GM18861 (cell line): ENCODE measurements at regions not wholly inside any gene's neighbourhood (a gene's known extent, or its start where the extent isn't known, plus 50 kb on each side); places are given as distances from the start of the nearest gene placed in this dataset.
A peak's percentile ranks its signal among the peaks of the same experiment; 100 is the strongest.

ENCODE experiments used
- ATAC-seq: cut with Tn5 transposase; IDR thresholded peaks from one replicate; pipeline ENCODE4 v1.9.1; 2021; ENCODE audit not compliant: unreplicated experiment

- no peak for ATAC-seq
Measured at GRCh38 chr12:41936333-41936732, 208.3 kb downstream of the GXYLT1 start.

GRCh38 chr12:41935911-41936310 lies 208.8 kb downstream of the GXYLT1 start:
- no peak for ATAC-seq

DNA sequence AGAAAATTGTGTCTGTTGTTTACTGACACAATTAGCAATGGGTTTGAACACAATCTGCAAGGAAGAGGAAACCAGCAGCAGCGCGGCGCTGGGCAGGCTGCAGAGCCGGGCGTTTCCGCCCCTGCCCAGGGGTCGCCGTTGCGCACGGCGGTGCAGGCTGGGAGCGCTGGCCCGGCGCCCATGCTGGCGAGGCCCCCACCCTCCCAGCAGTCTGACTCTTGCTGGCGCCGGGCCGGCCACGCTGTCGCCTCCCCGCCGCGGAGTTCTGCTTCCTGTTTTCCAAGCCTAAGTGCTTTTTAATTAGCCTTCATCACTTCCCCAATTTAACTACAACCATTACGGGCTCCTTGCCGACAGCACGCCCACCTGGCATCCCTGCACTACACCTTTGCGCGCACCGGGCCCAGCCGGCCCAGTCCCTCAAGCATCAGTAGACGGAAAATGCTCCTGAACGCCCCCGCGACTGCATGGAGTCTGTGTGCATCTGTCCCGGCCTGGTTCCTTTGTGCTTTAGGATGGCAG lies 212.1 kb downstream of the GXYLT1 start:
- ATAC-seq: peak; percentile 37

DNA sequence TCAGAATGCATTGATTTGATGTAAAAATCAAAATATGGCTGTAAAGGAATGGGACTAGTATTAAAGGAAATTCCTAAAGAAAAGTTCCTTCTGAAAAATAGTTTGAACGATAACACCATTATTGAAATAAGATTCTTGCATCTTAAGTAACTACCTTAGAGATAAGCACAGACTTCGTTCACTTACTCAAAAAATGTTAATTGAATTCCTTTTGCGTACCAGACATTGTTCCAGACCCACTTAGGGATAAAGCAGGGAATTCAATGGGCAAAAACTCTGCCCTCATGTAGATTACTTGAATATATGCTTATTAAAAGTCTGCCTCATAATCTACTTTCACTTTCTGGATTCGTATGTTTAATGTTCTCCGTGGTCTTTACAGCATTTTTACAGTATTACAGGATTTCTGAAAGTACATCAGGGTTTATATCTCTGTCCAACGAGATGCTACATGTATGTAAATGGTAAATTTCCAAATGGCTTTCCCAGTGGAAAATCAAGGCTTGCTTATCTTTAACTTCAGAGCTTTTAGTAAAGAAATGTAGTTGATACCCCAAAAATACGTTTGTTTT lies 213.7 kb downstream of the GXYLT1 start:
- ATAC-seq: no peak

- no peak for ATAC-seq
Measured at GRCh38 chr12:41924111-41924510, 220.6 kb downstream of the GXYLT1 start.

DNA sequence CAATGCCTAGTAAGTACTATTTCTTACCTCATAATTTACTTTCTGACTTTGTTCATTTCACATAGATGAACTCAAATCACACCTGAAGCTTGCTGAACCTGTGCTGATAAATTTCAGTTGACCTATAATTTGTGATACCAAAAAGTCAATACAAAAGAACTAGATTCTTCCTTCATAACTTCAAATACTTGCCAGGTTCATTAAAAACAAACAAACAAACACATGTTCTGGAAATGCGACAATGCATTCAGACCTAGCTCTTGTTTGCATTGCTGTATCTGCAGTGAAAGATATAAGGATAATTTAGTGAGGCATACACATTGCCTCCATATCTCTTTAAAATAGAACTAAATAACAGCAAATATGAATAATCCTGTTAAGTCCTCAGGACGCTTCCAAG lies 221.3 kb downstream of the GXYLT1 start:
- no peak for ATAC-seq

DNA sequence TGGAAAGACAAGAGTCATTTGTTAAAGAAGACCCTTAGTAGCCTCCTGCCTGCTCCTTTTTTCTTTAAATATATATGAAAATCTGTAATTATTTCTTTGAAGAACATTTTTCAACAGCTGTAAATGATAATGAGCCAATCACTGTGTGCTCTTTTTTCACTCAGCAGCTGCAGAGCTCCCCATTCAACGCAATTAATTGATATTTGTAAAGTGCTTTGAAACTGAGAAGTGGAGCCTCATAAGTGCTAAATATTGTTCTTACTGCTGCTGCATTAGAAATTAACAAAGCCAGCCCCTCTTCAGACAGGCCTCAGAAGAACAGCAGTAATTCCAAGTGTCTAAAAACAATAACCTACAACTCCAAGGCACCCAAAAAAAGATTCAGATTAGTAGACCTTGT lies 224.3 kb downstream of the GXYLT1 start:
- no peak for ATAC-seq

DNA sequence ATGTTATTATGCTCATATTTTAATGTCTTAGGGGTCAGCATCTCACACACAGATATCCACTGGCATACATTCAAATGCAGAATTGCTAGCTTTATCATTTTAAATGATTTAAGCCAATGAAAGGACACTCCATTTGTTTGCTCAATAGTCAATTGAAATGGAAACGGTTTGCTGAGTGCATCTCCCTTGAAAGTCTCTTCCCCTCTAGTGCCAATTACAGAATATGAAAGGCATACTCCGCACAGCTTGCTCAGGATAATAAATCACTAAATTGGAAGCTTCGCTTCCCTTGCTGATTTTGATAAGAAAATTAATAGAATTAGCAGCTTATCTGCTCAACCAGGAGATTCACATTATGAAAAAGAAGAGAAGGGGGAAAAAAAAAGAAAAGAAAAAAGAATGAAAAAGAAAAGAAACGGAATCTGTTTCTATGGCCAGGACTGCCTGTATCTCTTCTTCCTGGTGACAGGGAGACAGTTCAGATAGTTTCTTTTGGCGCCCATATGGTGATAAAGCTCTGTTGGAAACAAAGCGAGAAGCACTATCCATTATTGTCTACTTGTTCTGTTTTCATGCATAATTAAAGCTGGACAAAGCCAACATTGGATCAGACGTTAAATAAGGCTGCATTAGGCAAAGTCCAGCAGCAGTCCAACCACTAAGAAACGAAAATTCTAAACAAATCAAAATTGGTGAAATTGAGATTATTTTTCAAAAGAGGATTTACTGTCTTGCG lies 225.0 kb downstream of the GXYLT1 start:
- ATAC-seq: no peak

- ATAC-seq: no peak
Measured at GRCh38 chr12:41919048-41919447, 225.6 kb downstream of the GXYLT1 start.

DNA sequence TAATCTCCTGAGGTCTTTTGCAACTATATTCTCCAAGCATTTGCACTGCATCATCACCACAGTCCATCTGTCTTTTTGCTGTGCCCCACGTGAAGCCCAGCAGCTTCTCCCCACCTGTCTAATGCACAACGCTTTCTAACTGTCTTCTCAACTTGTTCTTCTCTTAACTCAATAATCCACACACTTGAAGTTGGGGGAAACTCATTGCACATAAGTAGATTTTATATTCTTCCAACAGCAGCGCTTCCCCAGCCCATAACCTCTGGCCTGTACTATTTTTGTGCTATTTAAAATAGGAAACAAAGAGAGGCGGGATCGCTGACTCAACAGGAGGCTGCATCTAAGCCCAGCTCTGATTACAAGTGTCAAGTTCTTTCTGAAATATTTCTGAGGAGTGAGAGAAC lies 226.7 kb downstream of the GXYLT1 start:
- no peak for ATAC-seq

DNA sequence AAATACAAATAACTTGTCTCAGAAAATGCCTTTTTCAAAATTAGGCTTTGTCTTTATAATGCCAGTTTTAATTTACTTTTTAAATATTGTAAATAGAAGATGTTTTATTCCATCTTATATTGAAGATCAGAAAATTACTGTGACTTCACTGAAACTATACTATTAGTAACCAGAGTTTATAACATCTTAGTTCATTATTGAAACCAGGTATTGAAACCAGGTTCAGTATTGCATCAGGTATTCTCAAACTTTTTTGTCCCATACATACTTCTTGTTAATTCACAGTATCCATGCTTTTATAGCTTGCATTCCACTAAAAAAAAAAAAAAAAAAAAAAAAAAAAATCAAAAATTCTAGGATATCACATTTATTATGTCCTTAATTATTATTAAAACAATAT lies 227.5 kb downstream of the GXYLT1 start:
- no peak for ATAC-seq

DNA sequence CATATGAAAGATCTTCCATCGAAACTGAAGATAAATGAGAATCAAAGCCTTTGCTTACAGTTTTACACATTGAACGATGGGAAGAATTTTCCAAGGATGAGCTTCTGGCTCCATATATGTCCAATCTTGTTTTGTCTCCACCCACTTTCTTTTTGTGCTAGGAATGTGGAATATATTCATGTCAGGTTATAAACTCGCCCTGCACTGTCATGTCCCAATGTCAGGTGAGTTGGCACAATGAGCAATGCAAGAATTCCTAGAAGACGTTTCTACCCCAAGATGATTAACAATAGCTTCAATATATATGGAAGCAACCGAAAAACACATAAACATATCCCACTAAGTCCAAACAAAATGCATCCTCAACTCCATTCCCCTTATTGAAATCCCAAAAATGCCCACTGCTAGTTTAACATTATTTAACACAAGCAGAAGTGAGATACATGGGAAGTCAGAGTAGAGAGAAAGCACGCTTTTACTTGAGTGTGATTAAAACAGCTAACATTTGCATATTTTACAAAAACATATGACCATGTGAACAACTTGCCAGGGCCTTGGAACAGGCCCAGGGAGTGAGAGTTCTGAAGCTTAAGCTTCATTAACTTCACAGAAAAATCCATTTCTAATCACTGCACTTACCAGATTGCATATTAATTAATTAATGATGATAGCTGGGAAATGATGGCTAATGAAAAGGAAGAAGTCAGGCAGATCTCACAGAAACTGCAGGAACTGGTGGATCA lies 233.9 kb downstream of the GXYLT1 start:
- ATAC-seq: no peak

DNA sequence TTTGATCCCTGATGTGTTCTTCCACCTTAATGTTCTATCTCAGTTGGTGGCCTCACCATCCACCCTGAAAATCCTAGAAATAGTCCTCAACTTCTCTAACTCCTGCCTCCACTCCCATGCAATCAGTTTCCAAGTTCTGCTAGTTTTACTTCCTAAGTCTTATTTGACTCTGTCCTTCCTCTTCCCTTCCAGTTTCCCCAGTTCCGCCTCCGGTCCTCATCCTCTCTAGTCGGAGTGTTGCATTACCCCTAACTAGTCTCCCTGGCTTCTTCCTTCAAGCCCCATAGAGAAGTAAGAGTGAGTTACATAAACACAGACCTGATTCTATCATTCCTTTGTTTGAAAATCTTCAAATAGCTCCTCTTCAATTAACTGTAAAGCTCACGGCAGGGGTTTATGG lies 236.5 kb downstream of the GXYLT1 start:
- ATAC-seq: no peak

GRCh38 chr12:41907550-41907949 lies 237.1 kb downstream of the GXYLT1 start:
- ATAC-seq: no peak

GRCh38 chr12:41907021-41907420 lies 237.7 kb downstream of the GXYLT1 start:
- ATAC-seq: no peak

- no peak for ATAC-seq
Measured at GRCh38 chr12:41905759-41906297, 238.8 kb downstream of the GXYLT1 start.

DNA sequence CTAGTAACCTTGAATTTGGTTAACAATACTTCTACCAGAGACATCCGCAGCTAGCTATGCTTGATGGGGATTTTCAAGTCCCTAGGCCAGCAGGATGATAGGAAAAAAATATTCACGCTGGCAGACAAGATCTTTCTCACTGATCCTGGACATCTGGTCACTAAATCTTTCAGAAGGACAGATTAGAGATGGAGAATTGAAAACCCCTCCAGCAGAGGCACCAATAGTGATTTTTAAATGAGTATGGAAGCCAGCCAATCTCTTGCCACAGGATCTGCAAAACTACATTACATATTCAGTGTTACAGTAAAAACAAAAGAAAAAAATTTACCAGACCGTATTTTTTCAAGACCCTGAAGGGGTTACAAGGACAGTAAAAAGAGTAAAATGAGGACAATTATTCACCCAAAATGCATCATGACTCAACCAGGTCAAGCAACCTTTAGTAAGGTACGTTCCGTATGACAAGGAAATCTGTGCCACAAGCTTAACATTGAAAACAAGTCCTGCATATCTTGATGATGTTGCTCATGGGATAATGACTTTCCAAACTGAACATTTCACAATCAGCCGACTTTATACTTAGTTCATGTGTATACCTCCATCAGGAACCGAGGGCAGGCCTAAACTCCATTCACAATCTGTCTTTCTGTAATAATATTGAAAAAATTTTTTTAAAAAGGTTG lies 239.5 kb downstream of the GXYLT1 start:
- no peak for ATAC-seq

- ATAC-seq: no peak
Measured at GRCh38 chr12:41904041-41904440, 240.6 kb downstream of the GXYLT1 start.

GRCh38 chr12:41903014-41903708 lies 241.5 kb downstream of the GXYLT1 start:
- no peak for ATAC-seq

GRCh38 chr12:41899577-41899976 lies 245.1 kb downstream of the GXYLT1 start:
- ATAC-seq: no peak

DNA sequence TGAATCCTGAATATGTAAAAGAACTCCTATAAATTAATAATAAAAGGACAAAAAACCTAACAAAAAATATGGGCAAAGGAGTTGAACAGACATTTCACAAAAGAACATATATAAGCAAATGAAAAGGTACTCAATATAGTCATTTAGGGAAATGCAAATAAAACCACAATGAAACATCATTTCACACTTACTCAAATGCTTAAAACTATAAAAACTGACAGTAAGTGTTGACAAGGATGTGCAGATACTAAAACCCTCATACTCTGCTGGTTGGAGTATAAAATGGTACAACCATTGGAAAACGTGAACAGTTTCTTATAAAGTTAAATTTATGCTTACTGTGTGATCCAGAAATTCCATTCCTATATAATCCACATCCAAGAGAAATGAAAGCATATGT lies 247.1 kb downstream of the GXYLT1 start:
- ATAC-seq: no peak
